GM08714 (cell line): ENCODE measurements at regions not wholly inside any gene's neighbourhood (a gene's known extent, or its start where the extent isn't known, plus 50 kb on each side); places are given as distances from the start of the nearest gene placed in this dataset.

Experiments
- H3K4me3 ChIP-seq: fragments of 200-500 bp; sonication (Bioruptor generic); 2 replicates; pipeline ENCODE4 v1.5.1; 2014; ENCODE audit warnings: mild to moderate bottlenecking, low read length, inconsistent platforms
- ZNF274 ChIP-seq: IDR thresholded peaks from 2 replicates; pipeline ENCODE4 v1.6.1; 2012; ENCODE audit warnings: mild to moderate bottlenecking, low read depth, low read length

GRCh38 chr13:42393573-42394360 is 121.8 kb downstream of the AKAP11 start:
- no peak for TF ChIP-seq ZNF274
- no peak overlapping the region for H3K4me3 ChIP-seq

- TF ChIP-seq ZNF274: no peak
Measured at GRCh38 chr13:42394361-42394708, 122.4 kb downstream of the AKAP11 start.

GRCh38 chr13:42394711-42395085 is 122.7 kb downstream of the AKAP11 start:
- no peak for TF ChIP-seq ZNF274
- no peak overlapping the region for H3K4me3 ChIP-seq

More at GRCh38 chr13:42394361-42394708, 122.4 kb downstream of the AKAP11 start:
- no peak overlapping the region for H3K4me3 ChIP-seq

- no peak for TF ChIP-seq ZNF274
- H3K4me3 ChIP-seq: no peak overlapping the region
Measured at GRCh38 chr13:42395086-42395821, 123.3 kb downstream of the AKAP11 start.

GRCh38 chr13:42396501-42396900 is 124.5 kb downstream of the AKAP11 start:
- no peak for TF ChIP-seq ZNF274
- H3K4me3 ChIP-seq: no peak overlapping the region

GRCh38 chr13:42396901-42397655 is 125.1 kb downstream of the AKAP11 start:
- TF ChIP-seq ZNF274: no peak
- H3K4me3 ChIP-seq: no peak overlapping the region

- TF ChIP-seq ZNF274: no peak
- H3K4me3 ChIP-seq: no peak overlapping the region
Measured at GRCh38 chr13:42398533-42398932, 126.6 kb downstream of the AKAP11 start.

- no peak for TF ChIP-seq ZNF274
- H3K4me3 ChIP-seq: no peak overlapping the region
Measured at GRCh38 chr13:42400188-42400833, 128.4 kb downstream of the AKAP11 start.

- H3K4me3 ChIP-seq: no peak overlapping the region
- no peak for TF ChIP-seq ZNF274
Measured at GRCh38 chr13:42401376-42401775, 129.4 kb downstream of the AKAP11 start.

- peak overlapping the region; percentile 35; the same call in 1 of the 2 replicates for H3K4me3 ChIP-seq
- TF ChIP-seq ZNF274: no peak
Measured at GRCh38 chr13:42405665-42406390, 133.9 kb downstream of the AKAP11 start.

- no peak overlapping the region for H3K4me3 ChIP-seq
- TF ChIP-seq ZNF274: no peak
Measured at GRCh38 chr13:42409075-42409474, 137.1 kb downstream of the AKAP11 start.

GRCh38 chr13:42409551-42409950 is 137.6 kb downstream of the AKAP11 start:
- H3K4me3 ChIP-seq: no peak overlapping the region
- no peak for TF ChIP-seq ZNF274

- H3K4me3 ChIP-seq: peak overlapping the region; percentile 51; the same call in 1 of the 2 replicates
- TF ChIP-seq ZNF274: no peak
Measured at GRCh38 chr13:42412812-42413483, 141.0 kb downstream of the AKAP11 start.

- no peak overlapping the region; the same call in 1 of the 2 replicates for H3K4me3 ChIP-seq
- TF ChIP-seq ZNF274: no peak
Measured at GRCh38 chr13:42413484-42413815, 141.5 kb downstream of the AKAP11 start.
